PC-3 (cell line): ENCODE measurements at regions not wholly inside any gene's neighbourhood (a gene's known extent, or its start where the extent isn't known, plus 50 kb on each side); places are given as distances from the start of the nearest gene placed in this dataset.
A peak's percentile ranks its signal among the peaks of the same experiment; 100 is the strongest.

Experiments
- CTCF ChIP-seq: fragments of 300-600 bp; sonication (generic); conservative IDR thresholded peaks from 2 replicates; pipeline ENCODE4 v1.5.1; 2017; ENCODE audit warnings: antibody characterized with exemption, low read depth, mild to moderate bottlenecking, low read length
- EZH2 ChIP-seq: fragments of 300-600 bp; sonication (generic); IDR thresholded peaks from one replicate; pipeline ENCODE4 v1.6.1; 2017; ENCODE audit warnings: antibody characterized with exemption, mild to moderate bottlenecking, low read length; ENCODE audit not compliant: unreplicated experiment

- TF ChIP-seq CTCF (0 out of 2 replicates have a peak, but pooled peaks have one; percentile 27), EZH2 (no peak)
Observed at GRCh38 chr3:24726423-24726822, 231.8 kb upstream of the THRB start.
